Right atrium auricular region (tissue), 2 donors: ENCODE measurements at regions not wholly inside any gene's neighbourhood (a gene's known extent, or its start where the extent isn't known, plus 50 kb on each side); places are given as distances from the start of the nearest gene placed in this dataset.
"Not testable (repeated sequence)": the region's sequence is repeated elsewhere in the genome, so short reads cannot be mapped to it uniquely, and the experiment has no call there.

Experiments used
- DNase-seq: peaks from one replicate; pipeline ENCODE4 v3.0.0-alpha.2; 2019; ENCODE audit warnings: low spot score
- H3K27ac ChIP-seq, 2 donors: fragments of 200-600 bp; sonication (generic); 1 replicate in 1 of 2; 2 replicates in 1 of 2; pipeline ENCODE4 v1.5.1; 2016 to 2019
- H3K27me3 ChIP-seq, 2 donors: fragments of 200-600 bp; sonication (generic); one replicate each; pipeline versions ENCODE4 v1.5.1 to v1.6.0; 2017 to 2019
- H3K36me3 ChIP-seq: fragments of 200-600 bp; sonication (generic); one replicate; pipeline ENCODE4 v1.5.1; 2016
- H3K4me1 ChIP-seq, 2 donors: fragments of 200-600 bp; sonication (generic); one replicate each; pipeline versions ENCODE4 v1.5.1 to v1.6.0; 2017 to 2019
- H3K4me3 ChIP-seq, 2 donors: fragments of 200-600 bp; sonication (generic); 1 replicate in 1 of 2; 2 replicates in 1 of 2; pipeline ENCODE4 v1.5.1; 2017 to 2019; ENCODE audit warnings: mild to moderate bottlenecking in 1 of 2, moderate library complexity in 1 of 2
- H3K9me3 ChIP-seq, 2 donors: fragments of 200-600 bp; sonication (generic); one replicate each; pipeline ENCODE4 v1.5.1; 2019
- CTCF ChIP-seq, 2 donors: fragments of 200-600 bp; sonication (generic); IDR thresholded peaks; one replicate each; pipeline ENCODE4 v1.5.1; 2019; ENCODE audit warnings: antibody characterized with exemption in 2 of 2

DNA sequence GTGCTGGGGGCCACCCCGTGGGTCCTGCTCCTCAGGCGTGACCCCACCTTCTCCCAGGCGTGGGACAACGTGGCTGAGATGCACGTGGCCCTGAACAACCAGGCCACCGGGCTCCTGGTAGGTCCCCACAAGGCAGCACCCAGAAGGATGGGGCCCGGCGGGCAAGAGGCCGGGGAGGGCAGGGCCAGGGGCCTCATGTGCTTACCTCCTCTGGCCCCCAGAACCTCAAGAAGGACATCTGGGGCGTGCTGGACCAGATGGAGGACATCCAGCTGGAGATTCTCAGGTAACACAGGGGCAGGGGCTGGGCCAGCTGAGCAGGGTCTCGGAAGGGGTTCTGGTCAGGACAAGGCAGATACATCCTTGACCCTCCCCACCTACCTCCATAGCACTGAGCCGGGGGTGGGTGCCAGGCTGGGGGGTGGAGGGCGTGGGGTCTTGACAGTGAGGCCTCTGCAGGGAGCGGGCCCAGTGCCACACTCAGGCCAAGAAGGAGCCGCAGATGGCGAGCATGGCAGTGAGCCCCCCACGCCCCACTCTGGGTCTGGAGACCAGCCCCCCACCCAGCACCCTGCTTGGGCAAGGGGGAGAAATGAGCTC is 186.3 kb downstream of the IGLL1 start:
- no peak overlapping the region for H3K27ac ChIP-seq
- no peak for DNase-seq
- no peak overlapping the region for H3K4me3 ChIP-seq
- no peaks in the 10 kb centered on the region for H3K36me3 ChIP-seq
- no peak for TF ChIP-seq CTCF (IDR thresholded peaks at IDR 0.05)
- no peaks in the 10 kb centered on the region for H3K27me3 ChIP-seq
- no peaks in the 10 kb centered on the region for H3K4me1 ChIP-seq
- no peaks in the 10 kb centered on the region for H3K9me3 ChIP-seq

DNA sequence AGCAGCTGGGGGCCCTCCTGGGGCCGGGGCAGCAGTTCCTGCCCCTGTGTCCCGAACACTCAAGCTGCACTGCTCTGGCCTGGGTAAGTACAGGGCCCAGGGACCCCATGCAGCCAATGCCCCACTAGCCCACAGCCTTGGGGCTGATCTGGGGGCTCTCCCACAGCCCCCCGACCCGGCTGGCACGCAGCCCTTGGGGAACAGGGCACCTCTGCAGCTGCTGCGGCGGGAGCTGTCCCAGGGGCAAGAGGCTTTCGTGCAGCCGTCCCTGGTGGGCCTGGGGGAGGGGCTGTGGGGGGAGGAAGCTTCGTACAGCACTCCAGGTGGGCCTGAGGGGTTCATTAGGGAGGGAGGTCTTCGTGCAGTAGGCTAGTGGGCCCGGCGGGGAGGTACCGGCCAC is 186.9 kb downstream of the IGLL1 start:
- not testable (repeated sequence) for H3K27me3 ChIP-seq, H3K9me3 ChIP-seq, H3K27ac ChIP-seq, H3K4me3 ChIP-seq, H3K4me1 ChIP-seq, DNase-seq, H3K36me3 ChIP-seq

DNA sequence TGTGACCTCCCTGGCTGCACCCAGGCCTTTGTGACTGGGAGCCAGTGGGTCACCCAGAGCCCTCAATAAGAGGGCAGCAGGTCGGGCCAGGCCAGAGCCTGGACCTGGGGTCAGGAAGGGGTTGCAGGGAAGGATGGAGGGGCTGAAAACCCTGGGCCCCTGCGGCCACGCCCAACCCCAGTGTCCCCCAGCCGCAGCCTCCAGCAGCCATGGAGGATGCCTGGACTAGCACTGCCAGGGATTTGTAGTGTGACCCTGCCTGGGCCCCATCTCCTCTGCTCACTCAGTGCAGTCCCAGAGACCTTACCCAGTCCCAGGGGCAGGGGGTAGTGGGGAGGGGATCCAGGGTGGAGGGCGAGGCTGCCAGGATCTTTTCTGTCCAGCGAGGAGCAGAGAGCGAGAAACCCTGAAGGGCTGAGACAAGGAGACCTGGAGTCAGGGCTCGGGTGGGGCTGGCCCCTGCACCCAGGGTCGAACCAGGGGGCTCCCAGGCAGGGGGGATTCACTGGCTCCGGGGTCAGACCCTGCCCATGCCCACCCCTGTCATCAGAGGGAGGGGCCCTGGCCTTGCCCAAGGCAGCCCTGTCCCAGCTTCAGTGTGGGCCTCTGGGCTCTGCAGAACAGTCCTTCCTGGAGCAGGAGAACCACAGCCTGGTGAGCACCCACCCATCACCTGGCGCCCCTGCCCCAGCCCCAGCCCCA is 187.5 kb downstream of the IGLL1 start:
- Histone ChIP-seq H3K9me3 (no peaks in the 10 kb centered on the region), H3K36me3 (no peaks in the 10 kb centered on the region), H3K27me3 (no peaks in the 10 kb centered on the region), H3K27ac (no peak overlapping the region), H3K4me3 (no peak overlapping the region), H3K4me1 (no peaks in the 10 kb centered on the region)
- TF ChIP-seq CTCF (IDR thresholded peaks at IDR 0.05) = no peak
- no peak for DNase-seq

- Histone ChIP-seq H3K4me3 (no peak overlapping the region), H3K4me1 (no peaks in the 10 kb centered on the region), H3K27ac (no peak overlapping the region), H3K9me3 (no peaks in the 10 kb centered on the region), H3K36me3 (no peaks in the 10 kb centered on the region), H3K27me3 (no peaks in the 10 kb centered on the region)
- DNase-seq = no peak
- TF ChIP-seq CTCF (IDR thresholded peaks at IDR 0.05) = no peak
Observed at GRCh38 chr22:23391022-23391421, 189.1 kb downstream of the IGLL1 start.

- H3K27me3 ChIP-seq = no peaks in the 10 kb centered on the region
- no peaks in the 10 kb centered on the region for H3K4me1 ChIP-seq
- no peak overlapping the region for H3K27ac ChIP-seq
- no peak for TF ChIP-seq CTCF (IDR thresholded peaks at IDR 0.05)
- no peaks in the 10 kb centered on the region for H3K9me3 ChIP-seq
- H3K36me3 ChIP-seq = no peaks in the 10 kb centered on the region
- no peak for DNase-seq
- no peak overlapping the region for H3K4me3 ChIP-seq
Observed at GRCh38 chr22:23389271-23390071, 190.6 kb downstream of the IGLL1 start.

DNA sequence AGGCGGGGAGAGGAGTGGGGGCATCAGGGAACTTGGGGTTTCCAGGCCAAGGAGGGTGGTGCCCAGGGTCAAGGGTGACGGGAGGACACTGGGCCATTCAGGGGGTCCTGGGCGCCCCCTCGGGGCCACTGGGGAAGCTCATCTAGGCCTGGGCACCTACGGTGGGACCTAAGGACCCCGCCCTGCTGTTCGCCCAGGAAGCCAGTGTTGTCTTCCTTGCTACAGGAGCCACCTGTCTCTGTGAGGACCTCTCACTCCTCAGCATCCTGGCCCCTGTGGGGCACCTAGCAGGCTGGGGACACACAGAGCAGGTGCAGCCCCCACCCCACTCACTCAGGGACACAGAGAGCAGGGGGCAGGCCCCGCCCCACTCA is 191.6 kb downstream of the IGLL1 start:
- Histone ChIP-seq H3K9me3 (no peaks in the 10 kb centered on the region), H3K4me3 (no peak overlapping the region), H3K27ac (no peak overlapping the region), H3K27me3 (no peaks in the 10 kb centered on the region), H3K4me1 (no peaks in the 10 kb centered on the region), H3K36me3 (no peaks in the 10 kb centered on the region)
- DNase-seq = no peak
- no peak for TF ChIP-seq CTCF (IDR thresholded peaks at IDR 0.05)
